ENCODE measurements at regions not wholly inside any gene's neighbourhood (a gene's known extent, or its start where the extent isn't known, plus 50 kb on each side); places are given as distances from the start of the nearest gene placed in this dataset.

DNA sequence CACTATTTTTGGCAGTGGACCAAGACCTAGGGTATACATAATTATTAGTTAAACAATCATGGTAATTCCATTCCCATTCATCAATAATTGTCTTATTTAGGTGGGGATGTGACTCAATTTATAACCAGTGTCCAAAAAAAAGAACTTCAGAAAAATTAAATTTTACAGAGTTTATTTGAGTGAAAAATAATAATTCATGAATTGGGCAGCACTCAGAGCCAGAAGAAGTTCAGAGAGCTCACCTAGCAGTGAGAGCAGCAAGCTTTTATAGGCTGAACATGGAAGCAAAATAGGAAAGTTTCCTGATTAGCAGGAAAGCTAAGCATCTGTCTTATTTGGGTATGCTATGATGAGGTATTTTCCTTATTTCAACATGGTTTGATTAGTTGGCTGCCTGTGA is 500.8 kb downstream of the PCDH7 start:
- H3K4me3 ChIP-seq (ENCODE audit: low read depth, low read length), result no peak overlapping the region
- ChIA-PET CTCF (no interaction called here), POLR2A (no interaction called here)
- no peak for TF ChIP-seq CTCF (IDR thresholded peaks at IDR 0.05; ENCODE audit: insufficient read depth, low read length, missing control alignments)
- no peak for DNase-seq (ENCODE audit: low read depth, low spot score)

- ChIA-PET POLR2A (no interaction called here), CTCF (no interaction called here)
- DNase-seq (ENCODE audit: low read depth, low spot score), result no peak
- no peak overlapping the region for H3K4me3 ChIP-seq (ENCODE audit: low read depth, low read length)
- no peak for TF ChIP-seq CTCF (IDR thresholded peaks at IDR 0.05; ENCODE audit: insufficient read depth, low read length, missing control alignments)
Observed at GRCh38 chr4:31228068-31228467, 507.9 kb downstream of the PCDH7 start.

DNA sequence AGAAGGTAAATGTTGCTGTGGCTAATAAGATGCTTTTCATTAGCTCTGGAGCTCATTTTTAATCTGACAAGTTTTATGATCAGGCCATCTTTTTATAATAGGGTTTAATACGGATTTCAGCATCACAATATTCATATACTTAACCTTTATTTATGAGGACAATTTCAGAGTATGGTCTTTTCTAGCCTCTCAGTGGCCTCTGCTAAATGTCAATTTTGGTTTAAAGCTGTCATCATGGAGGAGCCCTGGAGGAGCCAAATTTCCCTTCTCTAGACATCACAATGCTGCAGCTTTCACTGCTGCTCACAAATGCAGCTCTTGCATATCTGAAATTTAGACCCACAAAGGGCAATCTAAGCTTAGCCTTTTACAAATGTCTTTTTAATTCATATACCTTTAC is 510.4 kb downstream of the PCDH7 start:
- TF ChIP-seq CTCF (IDR thresholded peaks at IDR 0.05; ENCODE audit: insufficient read depth, low read length, missing control alignments), result no peak
- POLR2A ChIA-PET, result no interaction called here
- H3K4me3 ChIP-seq (ENCODE audit: low read depth, low read length), result no peak overlapping the region
- no peak for DNase-seq (ENCODE audit: low read depth, low spot score)
- CTCF ChIA-PET, result no interaction called here

DNA sequence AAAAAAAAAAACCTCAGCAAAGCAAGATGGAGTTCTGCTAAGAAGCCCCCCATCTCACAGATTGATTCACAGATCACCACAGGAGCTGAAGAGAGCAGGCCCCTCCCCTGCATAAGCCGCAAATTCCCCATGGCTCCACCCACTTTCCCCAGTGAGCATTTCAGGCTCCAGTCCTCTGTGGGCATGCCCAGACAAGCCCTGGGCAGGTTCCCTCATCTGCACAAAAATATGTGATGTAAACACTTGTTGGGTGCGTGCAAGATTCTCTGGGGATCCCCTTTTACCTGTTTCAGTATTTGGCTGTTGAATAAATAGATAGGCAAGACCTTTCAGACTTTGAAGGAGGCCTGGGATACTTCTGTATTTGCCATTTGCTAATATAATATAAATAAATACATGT is 514.3 kb downstream of the PCDH7 start:
- DNase-seq (ENCODE audit: low read depth, low spot score), result no peak
- POLR2A ChIA-PET, result no interaction called here
- CTCF ChIA-PET, result no interaction called here

DNA sequence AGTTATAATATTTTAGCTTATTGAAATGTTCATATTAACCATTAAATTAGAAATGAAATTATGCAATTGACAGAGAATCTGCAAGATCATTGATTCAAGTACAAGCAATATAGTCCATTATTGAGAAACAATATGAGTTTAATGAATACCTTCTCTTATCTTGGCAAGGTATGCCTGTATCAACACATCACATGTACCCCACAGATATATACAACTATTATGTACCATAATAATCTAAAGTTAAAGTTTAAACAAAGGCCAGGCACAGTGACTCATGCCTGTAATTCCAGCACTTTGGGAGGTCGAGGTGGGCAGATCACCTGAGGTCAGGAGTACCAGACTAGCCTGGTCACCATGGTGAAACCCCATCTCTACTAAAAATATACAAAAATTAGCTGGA is 514.7 kb downstream of the PCDH7 start:
- H3K4me3 ChIP-seq (ENCODE audit: low read depth, low read length), result no peak overlapping the region
- no peak for DNase-seq (ENCODE audit: low read depth, low spot score)
- ChIA-PET POLR2A (no interaction called here), CTCF (no interaction called here)
- TF ChIP-seq CTCF (IDR thresholded peaks at IDR 0.05; ENCODE audit: insufficient read depth, low read length, missing control alignments), result no peak

More for the DNA sequence above, 514.3 kb downstream of the PCDH7 start:
- TF ChIP-seq CTCF (IDR thresholded peaks at IDR 0.05; ENCODE audit: insufficient read depth, low read length, missing control alignments), result no peak
- H3K4me3 ChIP-seq (ENCODE audit: low read depth, low read length), result no peak overlapping the region

GRCh38 chr4:31236020-31236638 is 516.0 kb downstream of the PCDH7 start:
- DNase-seq (ENCODE audit: low read depth, low spot score), result no peak
- TF ChIP-seq CTCF (IDR thresholded peaks at IDR 0.05; ENCODE audit: insufficient read depth, low read length, missing control alignments), result no peak
- no peak overlapping the region for H3K4me3 ChIP-seq (ENCODE audit: low read depth, low read length)
- CTCF ChIA-PET, result no interaction called here
- POLR2A ChIA-PET, result no interaction called here
